Transverse colon (tissue), 4 donors: ENCODE measurements at regions not wholly inside any gene's neighbourhood (a gene's known extent, or its start where the extent isn't known, plus 50 kb on each side); places are given as distances from the start of the nearest gene placed in this dataset.

ENCODE experiments used
- DNase-seq: peaks from one replicate; pipeline ENCODE4 v3.0.0-alpha.2; 2019
- H3K27ac ChIP-seq, 4 donors: fragments of 200-600 bp; sonication (generic); 2 replicates each; pipeline ENCODE4 v1.5.1; 2016 to 2018; ENCODE audit warnings: inconsistent platforms in 4 of 4
- H3K27me3 ChIP-seq: fragments of 200-600 bp; sonication (generic); 2 replicates; pipeline ENCODE4 v1.5.1; 2017; ENCODE audit warnings: inconsistent platforms
- H3K36me3 ChIP-seq, 4 donors: fragments of 200-600 bp; sonication (generic); 2 replicates each; pipeline ENCODE4 v1.5.1; 2017 to 2019; ENCODE audit warnings: inconsistent platforms in 4 of 4
- H3K4me1 ChIP-seq, 4 donors: fragments of 200-600 bp; sonication (generic); 2 replicates each; pipeline ENCODE4 v1.5.1; 2017 to 2020; ENCODE audit warnings: inconsistent platforms in 4 of 4
- H3K4me3 ChIP-seq, 4 donors: fragments of 200-600 bp; sonication (generic); 1 replicate in 1 of 4; 2 replicates in 3 of 4; pipeline versions ENCODE4 v1.5.1 to v1.6.1; 2017 to 2019; ENCODE audit warnings: inconsistent platforms in 4 of 4
- H3K9me3 ChIP-seq, 2 donors: fragments of 200-600 bp; sonication (generic); 2 replicates each; pipeline ENCODE4 v1.5.1; 2017 to 2019; ENCODE audit warnings: inconsistent platforms in 2 of 2
- EP300 ChIP-seq: sonication (generic); formaldehyde crosslinking; IDR thresholded peaks from one replicate; pipeline ENCODE4 v1.6.1; 2017; ENCODE audit warnings: antibody characterized with exemption, low read depth
- POLR2A ChIP-seq: fragments of 450-650 bp; IDR thresholded peaks from one replicate; pipeline ENCODE4 v1.6.1; 2016; ENCODE audit warnings: antibody characterized with exemption, mild to moderate bottlenecking, moderate library complexity
- POLR2AphosphoS5 ChIP-seq, 3 donors: sonication (generic); formaldehyde crosslinking; IDR thresholded peaks; one replicate each; pipeline ENCODE4 v1.6.1; 2016; ENCODE audit warnings: antibody characterized with exemption in 3 of 3
- WGBS, 2 donors: methylation state at CpG; one replicate each; pipeline ENCODE4 v1.1.5; 2018; ENCODE audit warnings: low coverage in 1 of 2; 5-methylcytosine and 5-hydroxymethylcytosine counted together
- in situ Hi-C, 4 donors: fragments of 200-750 bp; cut with MboI; loops; one replicate each; pipeline versions ENCODE4 v1.15.0 to v1.15.1; 2017; ENCODE audit warnings: low sequenced_read_pairs in 3 of 4, low pct_ligation_motif_present in 1 of 4, low pct_unique_long_range_greater_than_20kb in 1 of 4
- intact Hi-C: fragments of 100-400 bp; cut with DNase I; formaldehyde crosslinking; loops from one replicate; pipeline ENCODE4 v1.15.1; 2023; ENCODE audit warnings: low total_unique reads
- TF ChIP-seq, protein P1 (sequence below), 5 experiments: fragments of 200-600 bp in 3 of 5; fragments of 450-650 bp in 2 of 5; sonication (generic) in 3 of 5; IDR thresholded peaks; 1 replicate in 2 of 5; 2 replicates in 3 of 5; pipeline ENCODE4 v1.5.1; 2016 to 2017; ENCODE audit warnings: antibody characterized with exemption in 5 of 5, inconsistent platforms in 3 of 5, mild to moderate bottlenecking in 2 of 5, moderate library complexity in 1 of 5

DNA sequence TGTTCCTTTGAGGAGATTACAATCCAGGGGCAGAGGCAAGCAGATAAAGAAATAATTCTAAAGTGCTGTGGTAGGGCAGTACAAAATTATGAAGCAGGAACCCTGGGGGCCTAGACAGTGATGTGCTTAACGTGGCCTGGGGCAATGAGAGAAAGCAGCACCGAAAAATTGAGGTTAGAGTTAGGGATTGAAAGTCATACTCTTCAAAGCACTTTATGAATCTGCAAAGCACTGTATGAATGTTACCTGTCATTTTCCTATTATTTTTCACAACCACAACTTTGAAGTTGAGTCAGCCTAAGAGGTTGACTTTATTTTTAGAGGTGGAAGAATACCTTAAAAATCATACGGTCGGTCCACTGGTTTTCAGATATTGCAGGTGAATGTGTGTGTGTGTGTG lies 183.4 kb upstream of the NFIA start:
- H3K4me1 ChIP-seq = no peaks in the 10 kb centered on the region
- TF ChIP-seq, protein P1, sequence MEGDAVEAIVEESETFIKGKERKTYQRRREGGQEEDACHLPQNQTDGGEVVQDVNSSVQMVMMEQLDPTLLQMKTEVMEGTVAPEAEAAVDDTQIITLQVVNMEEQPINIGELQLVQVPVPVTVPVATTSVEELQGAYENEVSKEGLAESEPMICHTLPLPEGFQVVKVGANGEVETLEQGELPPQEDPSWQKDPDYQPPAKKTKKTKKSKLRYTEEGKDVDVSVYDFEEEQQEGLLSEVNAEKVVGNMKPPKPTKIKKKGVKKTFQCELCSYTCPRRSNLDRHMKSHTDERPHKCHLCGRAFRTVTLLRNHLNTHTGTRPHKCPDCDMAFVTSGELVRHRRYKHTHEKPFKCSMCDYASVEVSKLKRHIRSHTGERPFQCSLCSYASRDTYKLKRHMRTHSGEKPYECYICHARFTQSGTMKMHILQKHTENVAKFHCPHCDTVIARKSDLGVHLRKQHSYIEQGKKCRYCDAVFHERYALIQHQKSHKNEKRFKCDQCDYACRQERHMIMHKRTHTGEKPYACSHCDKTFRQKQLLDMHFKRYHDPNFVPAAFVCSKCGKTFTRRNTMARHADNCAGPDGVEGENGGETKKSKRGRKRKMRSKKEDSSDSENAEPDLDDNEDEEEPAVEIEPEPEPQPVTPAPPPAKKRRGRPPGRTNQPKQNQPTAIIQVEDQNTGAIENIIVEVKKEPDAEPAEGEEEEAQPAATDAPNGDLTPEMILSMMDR (IDR thresholded peaks at IDR 0.05) = no peak
- no peak for TF ChIP-seq POLR2AphosphoS5 (IDR thresholded peaks at IDR 0.05)
- no peak for TF ChIP-seq POLR2A
- TF ChIP-seq EP300 = no peak
- H3K36me3 ChIP-seq = no peaks in the 10 kb centered on the region
- no peak overlapping the region for H3K4me3 ChIP-seq
- in situ Hi-C loops (no loop called here), intact Hi-C loops (no loop called here)
- H3K27ac ChIP-seq = no peak overlapping the region
- no peak for DNase-seq
- H3K27me3 ChIP-seq = no peaks in the 10 kb centered on the region
- WGBS, 2 donors = 77 to 90% methylated on average over 2 to 4 of the region's 4 CpGs
- no peaks in the 10 kb centered on the region for H3K9me3 ChIP-seq

DNA sequence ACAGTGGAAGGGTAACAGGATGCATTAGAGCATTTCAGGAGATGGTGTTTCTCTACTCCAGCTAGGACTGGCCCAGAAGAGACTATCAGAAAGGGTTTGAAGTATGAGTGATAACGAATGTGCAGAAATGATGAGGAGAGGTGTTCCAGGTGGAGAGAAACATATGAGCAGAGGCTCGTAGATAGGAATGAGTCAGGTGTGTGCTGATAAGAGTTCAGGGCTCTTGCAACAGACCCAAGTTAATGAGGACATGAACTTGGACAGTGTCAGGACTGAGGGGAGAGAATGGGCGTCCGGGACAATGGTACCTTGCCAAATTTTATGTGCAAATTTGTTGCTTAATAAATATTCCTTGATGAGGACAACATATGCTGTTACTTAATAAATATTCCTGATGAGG lies 183.9 kb upstream of the NFIA start:
- WGBS, 2 donors = 69 to 74% methylated on average over 4 of the region's 4 CpGs

DNA sequence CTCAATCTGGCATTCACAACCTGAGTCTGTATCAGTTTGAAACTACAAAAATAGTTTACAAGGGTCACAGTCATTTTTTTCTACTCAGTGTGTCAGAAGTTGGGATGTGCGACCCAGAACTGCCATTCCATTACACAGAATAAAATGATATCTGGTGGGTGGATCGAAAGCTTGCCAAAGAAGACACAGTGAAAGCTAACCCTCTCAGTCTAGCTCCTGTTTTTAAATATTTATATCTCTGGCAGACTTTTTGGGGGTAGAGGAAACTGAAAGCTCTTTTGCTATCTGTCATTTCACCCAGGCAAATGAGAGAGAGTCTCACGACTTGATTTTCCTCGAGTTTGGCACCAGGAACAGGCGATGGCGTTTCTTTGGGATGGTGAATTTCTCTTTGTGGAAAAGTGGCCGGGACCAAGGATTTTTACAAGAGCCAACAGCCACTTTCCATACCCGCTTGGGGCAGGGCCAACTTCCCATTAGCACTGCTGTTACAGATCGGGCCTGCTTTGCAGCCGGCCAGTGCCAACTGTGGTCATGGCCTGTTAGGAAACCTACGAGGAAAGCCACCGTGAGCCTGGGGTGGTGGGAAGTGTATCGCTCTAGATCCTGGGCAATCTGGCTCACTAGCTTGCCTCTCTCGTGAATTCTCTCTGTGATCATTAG lies 185.5 kb upstream of the NFIA start:
- Histone ChIP-seq H3K4me3 (no peak overlapping the region), H3K27me3 (no peaks in the 10 kb centered on the region), H3K9me3 (no peaks in the 10 kb centered on the region), H3K36me3 (no peaks in the 10 kb centered on the region), H3K27ac (no peak overlapping the region), H3K4me1 (no peaks in the 10 kb centered on the region)
- no peak for TF ChIP-seq POLR2A
- WGBS, 2 donors = 74 to 81% methylated on average over 7 to 14 of the region's 14 CpGs
- DNase-seq = no peak
- in situ Hi-C loops (no loop called here), intact Hi-C loops (no loop called here)

More for the DNA sequence above, 183.9 kb upstream of the NFIA start:
- Histone ChIP-seq H3K4me3 (no peak overlapping the region), H3K36me3 (no peaks in the 10 kb centered on the region), H3K4me1 (no peaks in the 10 kb centered on the region), H3K9me3 (no peaks in the 10 kb centered on the region), H3K27ac (no peak overlapping the region), H3K27me3 (no peaks in the 10 kb centered on the region)
- in situ Hi-C loops (no loop called here), intact Hi-C loops (no loop called here)
- TF ChIP-seq EP300 = no peak
- TF ChIP-seq, protein P1 (IDR thresholded peaks at IDR 0.05) = no peak
- TF ChIP-seq POLR2A = no peak
- no peak for TF ChIP-seq POLR2AphosphoS5 (IDR thresholded peaks at IDR 0.05)
- DNase-seq = no peak

DNA sequence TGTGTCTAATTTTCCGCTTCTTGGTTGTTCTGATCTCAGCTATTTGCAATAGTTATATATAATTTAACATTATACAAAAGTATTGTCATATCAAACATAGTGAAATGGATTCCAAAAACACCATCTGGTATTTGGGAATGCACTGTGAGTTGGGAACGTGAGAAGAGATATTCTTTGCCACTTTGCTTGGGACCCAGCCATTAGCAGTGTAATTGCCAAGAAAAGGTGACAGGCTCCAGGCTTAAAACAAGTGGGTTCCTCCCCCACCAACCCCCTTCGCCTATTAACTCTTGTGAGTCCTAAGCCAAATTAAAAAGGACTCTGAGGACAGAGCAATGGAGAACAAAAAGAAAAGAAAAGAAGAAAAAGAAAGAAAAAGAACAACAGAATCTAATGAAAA lies 186.7 kb upstream of the NFIA start:
- H3K4me1 ChIP-seq = no peaks in the 10 kb centered on the region
- H3K27ac ChIP-seq = no peak overlapping the region
- 72 to 73% methylated on average over 3 of the region's 3 CpGs for WGBS, 2 donors
- H3K9me3 ChIP-seq = no peaks in the 10 kb centered on the region
- DNase-seq = no peak
- H3K27me3 ChIP-seq = no peaks in the 10 kb centered on the region
- no peak for TF ChIP-seq POLR2A
- in situ Hi-C loops (no loop called here), intact Hi-C loops (no loop called here)
- H3K4me3 ChIP-seq = no peak overlapping the region
- no peaks in the 10 kb centered on the region for H3K36me3 ChIP-seq

DNA sequence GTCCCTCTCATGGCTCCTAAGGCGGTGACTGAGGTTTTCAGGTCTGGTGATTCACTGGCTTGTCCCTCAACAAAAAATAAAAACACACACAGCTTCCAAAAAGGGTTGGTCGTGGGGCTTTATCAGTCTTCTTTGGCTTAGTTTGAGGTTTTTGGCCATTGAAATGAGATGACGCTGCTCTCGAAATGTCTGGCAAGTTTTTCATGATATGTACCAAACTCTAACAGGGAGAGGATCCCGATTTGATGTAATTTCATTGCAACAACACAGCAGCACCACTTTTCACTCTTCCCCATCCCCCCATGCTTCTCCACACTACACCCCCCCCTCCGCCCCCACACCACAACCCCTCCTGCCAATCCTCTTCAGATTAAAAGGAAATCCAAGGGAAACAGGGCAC lies 187.1 kb upstream of the NFIA start:
- no peak for DNase-seq
- in situ Hi-C loops (no loop called here), intact Hi-C loops (no loop called here)
- H3K4me3 ChIP-seq = no peak overlapping the region
- H3K27ac ChIP-seq = no peak overlapping the region
- TF ChIP-seq POLR2AphosphoS5 (IDR thresholded peaks at IDR 0.05) = no peak
- no peak for TF ChIP-seq POLR2A
- TF ChIP-seq, protein P1 (IDR thresholded peaks at IDR 0.05) = no peak
- no peak for TF ChIP-seq EP300
- H3K27me3 ChIP-seq = no peaks in the 10 kb centered on the region
- WGBS, 2 donors = 74 to 84% methylated on average over 6 of the region's 6 CpGs
- H3K36me3 ChIP-seq = no peaks in the 10 kb centered on the region
- no peaks in the 10 kb centered on the region for H3K4me1 ChIP-seq
- H3K9me3 ChIP-seq = no peaks in the 10 kb centered on the region
